Liver (tissue), 3 donors: ENCODE measurements at regions not wholly inside any gene's neighbourhood (a gene's known extent, or its start where the extent isn't known, plus 50 kb on each side); places are given as distances from the start of the nearest gene placed in this dataset.

ENCODE experiments used
- CTCF ChIP-seq: fragments of 150-350 bp; IDR thresholded peaks from 2 replicates; pipeline ENCODE4 v1.5.1; 2017; ENCODE audit warnings: improper control_type of control experiment, low read depth, low read length; ENCODE audit not compliant: missing input control
- FOXA1 ChIP-seq: IDR thresholded peaks from 2 replicates; pipeline ENCODE4 v1.6.1; 2016; ENCODE audit warnings: antibody characterized with exemption
- RAD21 ChIP-seq, 2 donors: IDR thresholded peaks; 2 replicates each; pipeline ENCODE4 v1.6.1; 2016; ENCODE audit warnings: antibody characterized with exemption in 2 of 2, mild to moderate bottlenecking in 2 of 2
- REST ChIP-seq: IDR thresholded peaks from 2 replicates; pipeline ENCODE4 v1.6.1; 2016; ENCODE audit warnings: antibody characterized with exemption, mild to moderate bottlenecking
- SP1 ChIP-seq: IDR thresholded peaks from 2 replicates; pipeline ENCODE4 v1.6.1; 2018; ENCODE audit warnings: antibody characterized with exemption, mild to moderate bottlenecking
- TAF1 ChIP-seq: conservative IDR thresholded peaks from 2 replicates; pipeline ENCODE4 v1.6.1; 2016; ENCODE audit warnings: antibody characterized with exemption, mild to moderate bottlenecking
- YY1 ChIP-seq: IDR thresholded peaks from 2 replicates; pipeline ENCODE4 v1.6.1; 2016; ENCODE audit warnings: antibody characterized with exemption, mild to moderate bottlenecking
- ZBTB33 ChIP-seq: IDR thresholded peaks from 2 replicates; pipeline ENCODE4 v1.6.1; 2016; ENCODE audit warnings: antibody characterized with exemption
- donor health status: healthy.
- donor health status: healthy.

DNA sequence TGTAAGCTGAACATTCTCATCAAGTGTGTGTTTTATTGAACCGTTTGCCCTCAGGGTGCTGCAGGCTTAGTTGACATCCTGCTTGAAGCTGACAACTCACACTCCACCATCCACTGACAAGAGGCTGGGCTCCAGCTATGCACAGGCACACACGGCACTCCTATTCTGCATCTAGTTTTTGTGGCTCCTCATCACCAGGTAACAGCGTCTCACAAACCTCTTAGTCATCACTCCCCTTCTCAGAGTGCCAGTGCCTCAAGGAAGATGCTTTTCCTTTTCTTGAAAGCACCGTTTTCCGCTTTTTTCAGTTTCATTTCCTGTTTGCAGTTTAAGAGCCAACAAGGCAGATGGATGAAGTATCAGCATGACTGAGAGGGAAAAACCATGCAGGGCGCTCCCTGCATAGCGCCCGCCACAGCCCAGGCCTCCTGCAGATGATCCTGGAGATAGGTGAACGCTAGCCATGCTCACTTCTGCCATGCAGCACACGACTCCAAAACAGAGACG, 491.2 kb downstream of the COG6 start:
- TF ChIP-seq CTCF (no peak), FOXA1 (no peak), TAF1 (no peak), REST (no peak), ZBTB33 (no peak), YY1 (no peak), RAD21 (IDR thresholded peaks at IDR 0.05) (no peak), SP1 (no peak)
